GM13977 (cell line): ENCODE measurements at regions not wholly inside any gene's neighbourhood (a gene's known extent, or its start where the extent isn't known, plus 50 kb on each side); places are given as distances from the start of the nearest gene placed in this dataset.

ENCODE experiments used
- DNase-seq: peaks from one replicate; pipeline ENCODE4 v3.0.0; 2012; ENCODE audit warnings: low spot score
- in situ Hi-C: fragments of 300-500 bp; cut with MboI; formaldehyde crosslinking; loops from one replicate; pipeline ENCODE4 v1.12.0; 2022; ENCODE audit warnings: low sequenced_read_pairs, low pct_unique_long_range_greater_than_20kb, mixed read lengths, inconsistent platforms; ENCODE audit not compliant: unreplicated experiment
- TF ChIP-seq, protein P1 (sequence below): IDR thresholded peaks from 2 replicates; pipeline ENCODE4 v1.5.1; 2012; ENCODE audit warnings: mild to moderate bottlenecking, control low read depth; ENCODE audit not compliant: insufficient read depth; ENCODE audit errors: extremely low read depth, missing control alignments

GRCh38 chr2:111702804-111703196 is 181.2 kb downstream of the ANAPC1 start:
- TF ChIP-seq, protein P1, sequence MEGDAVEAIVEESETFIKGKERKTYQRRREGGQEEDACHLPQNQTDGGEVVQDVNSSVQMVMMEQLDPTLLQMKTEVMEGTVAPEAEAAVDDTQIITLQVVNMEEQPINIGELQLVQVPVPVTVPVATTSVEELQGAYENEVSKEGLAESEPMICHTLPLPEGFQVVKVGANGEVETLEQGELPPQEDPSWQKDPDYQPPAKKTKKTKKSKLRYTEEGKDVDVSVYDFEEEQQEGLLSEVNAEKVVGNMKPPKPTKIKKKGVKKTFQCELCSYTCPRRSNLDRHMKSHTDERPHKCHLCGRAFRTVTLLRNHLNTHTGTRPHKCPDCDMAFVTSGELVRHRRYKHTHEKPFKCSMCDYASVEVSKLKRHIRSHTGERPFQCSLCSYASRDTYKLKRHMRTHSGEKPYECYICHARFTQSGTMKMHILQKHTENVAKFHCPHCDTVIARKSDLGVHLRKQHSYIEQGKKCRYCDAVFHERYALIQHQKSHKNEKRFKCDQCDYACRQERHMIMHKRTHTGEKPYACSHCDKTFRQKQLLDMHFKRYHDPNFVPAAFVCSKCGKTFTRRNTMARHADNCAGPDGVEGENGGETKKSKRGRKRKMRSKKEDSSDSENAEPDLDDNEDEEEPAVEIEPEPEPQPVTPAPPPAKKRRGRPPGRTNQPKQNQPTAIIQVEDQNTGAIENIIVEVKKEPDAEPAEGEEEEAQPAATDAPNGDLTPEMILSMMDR, result no peak
- no peak for DNase-seq
- in situ Hi-C loops, result loop anchor here (25.0 kb wide), 2 partner anchors 590 to 890 kb away; partner anchors contain the start of gene BCL2L11

- TF ChIP-seq, protein P1, result no peak
- in situ Hi-C loops, result loop anchor here (25.0 kb wide), 2 partner anchors 591 to 891 kb away; partner anchors contain the start of gene BCL2L11
- DNase-seq, result no peak
These were observed 180.2 kb downstream of the ANAPC1 start for GRCh38 chr2:111703759-111704158.

DNA sequence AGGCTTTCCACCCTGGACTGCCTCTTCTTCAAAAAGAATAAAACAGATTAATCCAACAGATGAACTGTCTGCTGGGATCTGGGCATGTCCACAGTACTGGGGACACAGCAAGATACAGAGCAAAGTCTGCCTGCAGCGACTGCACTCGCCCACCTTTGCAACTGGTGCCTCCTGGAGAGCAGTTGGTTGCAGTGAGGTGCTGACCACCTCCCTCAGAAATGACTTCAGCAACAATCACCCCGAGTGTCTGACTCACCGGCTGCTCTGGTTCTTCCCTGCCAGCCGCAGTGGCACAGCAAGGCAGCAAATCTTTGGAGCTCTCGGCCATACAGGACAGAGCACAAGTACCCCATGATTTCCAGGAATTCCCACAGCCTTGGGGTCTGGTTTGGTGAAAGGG is 179.7 kb downstream of the ANAPC1 start:
- in situ Hi-C loops, result loop anchor here (25.0 kb wide), 2 partner anchors 592 to 892 kb away; partner anchors contain the start of gene BCL2L11
- TF ChIP-seq, protein P1, result no peak
- no peak for DNase-seq

- TF ChIP-seq, protein P1, result no peak
- in situ Hi-C loops, result loop anchor here (25.0 kb wide), 2 partner anchors 593 to 893 kb away; partner anchors contain the start of gene BCL2L11
- no peak for DNase-seq
These were observed 178.8 kb downstream of the ANAPC1 start for GRCh38 chr2:111705239-111705638.

GRCh38 chr2:111705711-111706336 is 178.2 kb downstream of the ANAPC1 start:
- peak; percentile 72 for DNase-seq
- in situ Hi-C loops, result loop anchor here (25.0 kb wide), 2 partner anchors 594 to 894 kb away; partner anchors contain the start of gene BCL2L11
- TF ChIP-seq, protein P1, result no peak

DNA sequence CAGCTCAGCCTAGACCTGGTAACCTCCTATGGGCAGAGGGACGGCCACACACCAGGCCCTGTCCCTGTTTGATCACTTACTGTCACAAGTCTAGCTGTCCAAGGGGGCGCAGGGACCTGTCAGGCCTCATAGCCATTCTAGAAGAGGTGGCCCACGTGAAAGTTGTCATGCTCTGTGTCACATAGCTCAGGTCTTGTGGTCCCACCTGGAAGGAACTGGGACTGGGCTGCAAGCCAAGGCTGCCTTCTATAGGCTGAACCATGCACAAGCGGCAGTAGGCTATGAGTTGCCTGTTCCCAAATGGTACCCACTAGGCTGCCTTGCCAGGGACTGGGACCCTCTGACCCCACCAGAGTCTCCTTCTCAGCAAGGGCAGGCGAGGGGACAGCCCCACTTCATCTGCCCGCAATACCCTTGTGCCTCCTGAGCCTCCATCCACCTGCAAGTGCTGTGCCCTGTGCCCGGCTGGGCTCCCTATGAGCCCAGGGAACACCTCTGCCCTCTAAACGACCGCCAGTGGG is 177.5 kb downstream of the ANAPC1 start:
- TF ChIP-seq, protein P1, result no peak
- DNase-seq, result no peak
- in situ Hi-C loops, result loop anchor here (25.0 kb wide), 2 partner anchors 594 to 894 kb away; partner anchors contain the start of gene BCL2L11
